Breast epithelium (tissue), 3 donors: ENCODE measurements at regions not wholly inside any gene's neighbourhood (a gene's known extent, or its start where the extent isn't known, plus 50 kb on each side); places are given as distances from the start of the nearest gene placed in this dataset.

Experiments
- CTCF ChIP-seq, 3 donors: fragments of 450-650 bp; IDR thresholded peaks; one replicate each; pipeline ENCODE4 v1.5.1; 2016 to 2017; ENCODE audit warnings: antibody characterized with exemption in 3 of 3, mild to moderate bottlenecking in 3 of 3, moderate library complexity in 3 of 3
- POLR2A ChIP-seq: fragments of 450-650 bp; IDR thresholded peaks from one replicate; pipeline ENCODE4 v1.6.1; 2016; ENCODE audit warnings: antibody characterized with exemption, mild to moderate bottlenecking, moderate library complexity
- POLR2AphosphoS5 ChIP-seq, 3 donors: sonication (generic); formaldehyde crosslinking; IDR thresholded peaks; one replicate each; pipeline ENCODE4 v1.6.1; 2017; ENCODE audit warnings: antibody characterized with exemption in 3 of 3

- no peak for TF ChIP-seq POLR2A
- TF ChIP-seq CTCF (IDR thresholded peaks at IDR 0.05), result no peak
- TF ChIP-seq POLR2AphosphoS5 (IDR thresholded peaks at IDR 0.05), result no peak
These were observed 200.5 kb downstream of the TRIM29 start for GRCh38 chr11:119937412-119937811.
